CD4-positive, alpha-beta T cell treated with Interferon alpha-2 for 1 hour (primary cell): ENCODE measurements at regions not wholly inside any gene's neighbourhood (a gene's known extent, or its start where the extent isn't known, plus 50 kb on each side); places are given as distances from the start of the nearest gene placed in this dataset.

Source experiments
- DNase-seq, 2 donors: peaks; one replicate each; pipeline ENCODE4 v3.0.0-alpha.2; 2020 to 2022

- no peak for DNase-seq
These were observed 282.1 kb upstream of the EMCN start for GRCh38 chr4:100799761-100800539.

GRCh38 chr4:100797791-100798190 is 280.0 kb upstream of the EMCN start:
- no peak for DNase-seq

- no peak for DNase-seq
These were observed 279.5 kb upstream of the EMCN start for GRCh38 chr4:100797356-100797755.

GRCh38 chr4:100796332-100796731 is 278.5 kb upstream of the EMCN start:
- no peak for DNase-seq

- DNase-seq, result no peak
These were observed 277.8 kb upstream of the EMCN start for GRCh38 chr4:100795581-100795980.

GRCh38 chr4:100790836-100791615 is 273.2 kb upstream of the EMCN start:
- DNase-seq, result no peak

- DNase-seq, result no peak
These were observed 272.2 kb upstream of the EMCN start for GRCh38 chr4:100789991-100790390.

- no peak for DNase-seq
These were observed 268.7 kb upstream of the EMCN start for GRCh38 chr4:100786481-100786880.

GRCh38 chr4:100782356-100782755 is 264.5 kb upstream of the EMCN start:
- DNase-seq, result no peak

GRCh38 chr4:100781435-100781834 is 263.6 kb upstream of the EMCN start:
- DNase-seq, result no peak

- no peak for DNase-seq
These were observed 262.3 kb upstream of the EMCN start for GRCh38 chr4:100780126-100780525.

- DNase-seq, result no peak
These were observed 260.6 kb upstream of the EMCN start for GRCh38 chr4:100778431-100778830.

- no peak for DNase-seq
These were observed 244.9 kb upstream of the EMCN start for GRCh38 chr4:100762738-100763137.

- DNase-seq, result no peak
These were observed 236.9 kb upstream of the EMCN start for GRCh38 chr4:100754751-100755150.

- DNase-seq, result no peak
These were observed 228.4 kb upstream of the EMCN start for GRCh38 chr4:100746141-100746739.

- peak in 1 of 2 donors; percentile 2 for DNase-seq
These were observed 224.2 kb upstream of the EMCN start for GRCh38 chr4:100742045-100742444.

GRCh38 chr4:100739426-100739825 is 221.6 kb upstream of the EMCN start:
- DNase-seq, result no peak

GRCh38 chr4:100738196-100739165 is 220.7 kb upstream of the EMCN start:
- DNase-seq, result no peak

GRCh38 chr4:100736641-100737451 is 219.0 kb upstream of the EMCN start:
- DNase-seq, result no peak

GRCh38 chr4:100728861-100729260 is 211.0 kb upstream of the EMCN start:
- DNase-seq, result no peak

GRCh38 chr4:100722866-100723459 is 205.1 kb upstream of the EMCN start:
- DNase-seq, result no peak
